ENCODE measurements at regions not wholly inside any gene's neighbourhood (a gene's known extent, or its start where the extent isn't known, plus 50 kb on each side); places are given as distances from the start of the nearest gene placed in this dataset.
"Not testable (repeated sequence)": the region's sequence is repeated elsewhere in the genome, so short reads cannot be mapped to it uniquely, and the experiment has no call there.

DNA sequence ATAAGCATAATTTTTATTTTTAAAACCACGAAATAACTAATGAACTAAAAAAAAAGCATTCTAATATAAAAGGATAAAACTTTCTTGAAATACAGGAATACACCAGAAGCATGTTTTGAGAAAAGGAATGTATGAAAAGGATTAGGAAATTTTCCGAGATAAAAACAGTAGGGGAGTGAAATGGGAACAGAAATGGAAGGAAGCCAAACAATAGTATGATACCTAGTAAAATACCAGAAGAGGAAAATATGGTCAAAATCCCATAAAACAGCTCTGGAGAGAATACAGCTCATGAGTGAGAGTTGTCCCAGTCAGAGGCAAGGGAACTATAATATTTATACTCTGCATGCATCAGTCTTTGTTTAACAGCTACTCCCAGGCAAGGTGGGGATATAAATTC, 1016.2 kb downstream of the SLC6A15 start:
- Histone ChIP-seq H3K27ac (no peak overlapping the region), H3K4me1 (no peaks in the 10 kb centered on the region), H3K4me3 (no peak overlapping the region), H3K27me3 (no peaks in the 10 kb centered on the region), H3K9me3 (no peaks in the 10 kb centered on the region), H3K36me3 (no peaks in the 10 kb centered on the region)
- 64% methylated on average over 2 of the region's 2 CpGs for WGBS
- TF ChIP-seq EP300 (IDR thresholded peaks at IDR 0.05) (no peak), CTCF (IDR thresholded peaks at IDR 0.05) (no peak)
- DNase-seq (ENCODE audit: low spot score in 2 of 2): no peak

DNA sequence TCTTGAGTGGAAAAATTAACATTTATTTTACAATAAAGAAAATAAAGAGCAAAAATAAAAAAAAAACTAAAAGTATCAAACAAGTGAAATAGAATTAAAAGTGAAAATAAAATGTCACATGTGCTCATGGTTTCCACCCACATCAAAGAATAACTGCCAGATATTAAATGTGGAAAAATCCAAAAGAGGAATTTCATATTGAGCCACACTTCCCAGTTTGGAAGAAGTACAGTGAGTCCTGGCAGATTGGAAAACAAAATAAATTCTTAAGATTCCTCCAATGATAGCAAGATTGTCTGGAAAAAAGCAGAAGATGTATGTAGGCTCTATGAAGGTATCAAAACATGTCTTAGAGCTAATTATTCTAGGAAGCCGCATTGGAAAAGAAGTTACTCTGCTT, 1019.5 kb downstream of the SLC6A15 start:
- no peak for TF ChIP-seq EP300 (IDR thresholded peaks at IDR 0.05)
- no peaks in the 10 kb centered on the region for H3K4me1 ChIP-seq
- H3K36me3 ChIP-seq: no peaks in the 10 kb centered on the region
- no peak for DNase-seq (ENCODE audit: low spot score in 2 of 2)
- H3K27ac ChIP-seq: no peak overlapping the region
- WGBS: 0% methylated on average over 1 of the region's 1 CpG
- H3K9me3 ChIP-seq: no peaks in the 10 kb centered on the region
- no peaks in the 10 kb centered on the region for H3K27me3 ChIP-seq
- H3K4me3 ChIP-seq: no peak overlapping the region

DNA sequence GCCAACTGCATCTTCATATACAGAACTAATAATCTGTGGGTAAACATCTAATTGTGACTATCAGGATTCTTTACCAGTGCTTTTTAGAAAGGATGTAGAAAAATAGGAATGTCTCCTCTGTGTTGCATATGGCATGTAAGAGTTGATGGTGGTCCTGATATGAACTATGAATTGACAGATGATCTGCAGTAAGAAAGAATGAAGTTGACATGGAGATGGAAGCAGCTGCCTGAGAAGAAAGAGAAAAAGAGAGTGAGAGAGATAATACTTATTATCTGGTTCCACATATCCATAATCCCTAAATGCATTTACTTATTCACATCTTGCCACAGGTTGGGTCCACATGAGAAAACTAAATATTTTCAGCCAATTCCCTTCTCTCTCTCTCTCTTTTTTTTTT, 1022.9 kb downstream of the SLC6A15 start:
- H3K4me3 ChIP-seq: no peak overlapping the region

DNA sequence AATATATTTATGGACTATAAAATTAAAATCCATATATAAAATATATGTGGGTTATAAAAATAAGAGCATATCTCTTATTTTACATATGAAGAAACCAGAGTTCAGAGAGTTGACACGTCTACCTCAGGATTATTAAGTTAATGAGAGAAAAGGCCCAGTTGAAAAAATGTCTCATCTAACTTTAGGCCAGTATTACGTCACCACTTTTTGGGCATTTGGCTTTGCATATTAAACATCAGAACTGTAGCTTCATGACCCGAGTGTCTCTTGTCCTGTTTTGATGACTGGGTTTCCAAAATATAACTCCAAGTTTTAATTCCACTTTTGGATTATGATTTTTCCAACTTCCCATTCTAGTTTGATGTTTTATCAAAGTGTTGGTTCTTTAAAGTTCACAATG, 1026.1 kb downstream of the SLC6A15 start:
- DNase-seq (ENCODE audit: low spot score in 2 of 2): no peak
- Histone ChIP-seq H3K9me3 (no peaks in the 10 kb centered on the region), H3K27me3 (no peaks in the 10 kb centered on the region), H3K36me3 (no peaks in the 10 kb centered on the region), H3K4me3 (no peak overlapping the region), H3K27ac (no peak overlapping the region), H3K4me1 (no peaks in the 10 kb centered on the region)
- 67% methylated on average over 3 of the region's 3 CpGs for WGBS
- TF ChIP-seq POLR2AphosphoS5 (IDR thresholded peaks at IDR 0.05) (no peak), CTCF (IDR thresholded peaks at IDR 0.05) (no peak), EP300 (IDR thresholded peaks at IDR 0.05) (no peak), POLR2A (IDR thresholded peaks at IDR 0.05) (no peak)

More for the DNA sequence above, 1022.9 kb downstream of the SLC6A15 start:
- H3K27ac ChIP-seq: no peak overlapping the region
- H3K27me3 ChIP-seq: no peaks in the 10 kb centered on the region
- no peak for DNase-seq (ENCODE audit: low spot score in 2 of 2)
- H3K36me3 ChIP-seq: no peaks in the 10 kb centered on the region
- no peaks in the 10 kb centered on the region for H3K4me1 ChIP-seq
- TF ChIP-seq CTCF (IDR thresholded peaks at IDR 0.05) (no peak), EP300 (IDR thresholded peaks at IDR 0.05) (no peak), POLR2A (IDR thresholded peaks at IDR 0.05) (no peak), POLR2AphosphoS5 (IDR thresholded peaks at IDR 0.05) (no peak)
- H3K9me3 ChIP-seq: no peaks in the 10 kb centered on the region

DNA sequence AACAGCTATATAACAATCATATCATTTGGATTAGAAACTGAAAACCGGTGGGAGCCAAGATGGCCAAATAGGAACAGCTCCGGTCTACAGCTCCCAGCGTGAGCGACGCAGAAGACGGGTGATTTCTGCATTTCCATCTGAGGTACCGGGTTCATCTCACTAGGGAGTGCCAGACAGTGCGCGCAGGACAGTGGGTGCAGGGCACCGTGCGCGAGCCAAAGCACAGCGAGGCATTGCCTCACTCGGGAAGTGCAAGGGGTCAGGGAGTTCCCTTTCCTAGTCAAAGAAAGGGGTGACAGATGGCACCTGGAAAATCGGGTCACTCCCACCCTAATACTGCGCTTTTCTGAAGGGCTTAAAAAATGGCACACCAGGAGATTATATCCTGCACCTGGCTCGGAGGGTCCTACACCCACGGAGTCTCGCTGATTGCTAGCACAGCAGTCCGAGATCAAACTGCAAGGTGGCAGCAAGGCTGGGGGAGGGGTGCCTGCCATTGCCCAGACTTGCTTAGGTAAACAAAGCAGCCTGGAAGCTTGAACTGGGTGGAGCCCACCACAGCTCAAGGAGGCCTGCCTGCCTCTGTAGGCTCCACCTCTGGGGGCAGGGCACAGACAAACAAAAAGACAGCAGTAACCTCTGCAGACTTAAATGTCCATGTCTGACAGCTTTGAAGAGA, 1041.5 kb downstream of the SLC6A15 start:
- H3K27ac ChIP-seq; H3K9me3 ChIP-seq; H3K27me3 ChIP-seq; DNase-seq (ENCODE audit: low spot score in 2 of 2); H3K36me3 ChIP-seq; H3K4me1 ChIP-seq; H3K4me3 ChIP-seq: not testable (repeated sequence)
- 95% methylated on average over 14 of the region's 20 CpGs for WGBS

DNA sequence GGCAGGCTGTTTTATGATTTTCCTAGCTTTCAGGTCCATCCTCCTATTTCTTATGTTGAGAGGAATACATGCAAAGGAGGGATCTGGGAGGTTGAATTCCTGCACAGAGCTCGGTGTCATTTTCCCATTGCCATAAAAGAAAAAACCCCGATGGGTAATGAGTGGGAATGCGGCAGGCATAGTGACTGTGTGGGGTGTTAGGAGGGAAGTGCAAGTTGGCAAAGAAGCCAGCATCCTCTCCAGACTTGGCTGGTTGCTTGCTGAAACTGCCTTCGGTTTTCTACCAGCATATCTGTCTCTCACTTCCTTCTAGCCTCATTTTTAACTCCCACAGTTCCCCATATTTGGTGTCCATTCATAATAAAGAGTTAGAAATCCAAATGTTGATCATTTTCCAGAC, 1046.1 kb downstream of the SLC6A15 start:
- Histone ChIP-seq H3K36me3 (no peaks in the 10 kb centered on the region), H3K4me1 (no peaks in the 10 kb centered on the region), H3K27ac (no peak overlapping the region), H3K27me3 (no peaks in the 10 kb centered on the region), H3K4me3 (no peak overlapping the region), H3K9me3 (no peaks in the 10 kb centered on the region)
- DNase-seq (ENCODE audit: low spot score in 2 of 2): no peak
- 76% methylated on average over 4 of the region's 4 CpGs for WGBS
- TF ChIP-seq POLR2AphosphoS5 (IDR thresholded peaks at IDR 0.05) (no peak), CTCF (IDR thresholded peaks at IDR 0.05) (no peak), EP300 (IDR thresholded peaks at IDR 0.05) (no peak), POLR2A (IDR thresholded peaks at IDR 0.05) (no peak)
